HL-60/S4 treated with retinoic acid at 250 ng/mL for 4 days and 3 days (cell line): ENCODE measurements at regions not wholly inside any gene's neighbourhood (a gene's known extent, or its start where the extent isn't known, plus 50 kb on each side); places are given as distances from the start of the nearest gene placed in this dataset.

Experiments
- in situ Hi-C: fragments of 300-500 bp; cut with MboI; formaldehyde crosslinking; loops from 2 replicates; pipeline ENCODE4 v1.7.0; 2022; ENCODE audit warnings: low sequenced_read_pairs

GRCh38 chr5:67488885-67489284, 292.3 kb upstream of the CD180 start:
- in situ Hi-C loops: no loop called here

- in situ Hi-C loops: no loop called here
Measured at GRCh38 chr5:67487862-67488261, 291.3 kb upstream of the CD180 start.

- in situ Hi-C loops: no loop called here
Measured at GRCh38 chr5:67483453-67484030, 286.9 kb upstream of the CD180 start.

GRCh38 chr5:67481362-67481761, 284.8 kb upstream of the CD180 start:
- in situ Hi-C loops: no loop called here

GRCh38 chr5:67478337-67478736, 281.7 kb upstream of the CD180 start:
- in situ Hi-C loops: no loop called here

- in situ Hi-C loops: no loop called here
Measured at GRCh38 chr5:67476995-67477394, 280.4 kb upstream of the CD180 start.

GRCh38 chr5:67476531-67476930, 279.9 kb upstream of the CD180 start:
- in situ Hi-C loops: no loop called here

GRCh38 chr5:67475489-67475888, 278.9 kb upstream of the CD180 start:
- in situ Hi-C loops: no loop called here

GRCh38 chr5:67474597-67475238, 278.1 kb upstream of the CD180 start:
- in situ Hi-C loops: no loop called here

GRCh38 chr5:67467110-67467509, 270.5 kb upstream of the CD180 start:
- in situ Hi-C loops: no loop called here

- in situ Hi-C loops: no loop called here
Measured at GRCh38 chr5:67465537-67466207, 269.1 kb upstream of the CD180 start.

GRCh38 chr5:67462147-67462546, 265.5 kb upstream of the CD180 start:
- in situ Hi-C loops: no loop called here

- in situ Hi-C loops: no loop called here
Measured at GRCh38 chr5:67459253-67459652, 262.7 kb upstream of the CD180 start.

- in situ Hi-C loops: no loop called here
Measured at GRCh38 chr5:67455970-67456369, 259.4 kb upstream of the CD180 start.

- in situ Hi-C loops: no loop called here
Measured at GRCh38 chr5:67454957-67455561, 258.5 kb upstream of the CD180 start.

GRCh38 chr5:67453111-67453905, 256.7 kb upstream of the CD180 start:
- in situ Hi-C loops: no loop called here

- in situ Hi-C loops: no loop called here
Measured at GRCh38 chr5:67451640-67452279, 255.2 kb upstream of the CD180 start.

GRCh38 chr5:67447732-67448131, 251.1 kb upstream of the CD180 start:
- in situ Hi-C loops: no loop called here

- in situ Hi-C loops: no loop called here
Measured at GRCh38 chr5:67437905-67438845, 241.6 kb upstream of the CD180 start.

- in situ Hi-C loops: no loop called here
Measured at GRCh38 chr5:67435032-67435431, 238.4 kb upstream of the CD180 start.
